ENCODE measurements at regions not wholly inside any gene's neighbourhood (a gene's known extent, or its start where the extent isn't known, plus 50 kb on each side); places are given as distances from the start of the nearest gene placed in this dataset.
"Not testable (repeated sequence)": the region's sequence is repeated elsewhere in the genome, so short reads cannot be mapped to it uniquely, and the experiment has no call there.

DNA sequence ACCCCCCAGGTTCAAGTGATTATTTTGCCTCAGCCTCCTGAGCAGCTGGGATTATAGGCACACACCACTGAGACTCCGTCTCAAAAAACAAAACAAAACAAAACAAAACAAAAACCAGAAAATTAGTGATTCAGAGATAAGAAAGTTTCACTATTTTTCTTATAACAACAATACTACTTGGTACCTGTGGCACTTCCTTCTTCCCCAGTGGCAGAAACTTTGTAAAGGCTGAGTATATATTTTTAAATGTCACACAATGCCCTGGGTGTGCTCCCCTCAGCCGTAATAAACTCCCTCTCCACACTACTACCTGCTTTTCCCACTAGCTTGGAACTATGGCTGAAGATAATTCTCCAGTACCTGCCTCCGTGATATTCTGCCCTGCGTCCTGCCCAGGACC lies 177.7 kb upstream of the TTC14 start:
- DNase-seq = not testable (repeated sequence)

DNA sequence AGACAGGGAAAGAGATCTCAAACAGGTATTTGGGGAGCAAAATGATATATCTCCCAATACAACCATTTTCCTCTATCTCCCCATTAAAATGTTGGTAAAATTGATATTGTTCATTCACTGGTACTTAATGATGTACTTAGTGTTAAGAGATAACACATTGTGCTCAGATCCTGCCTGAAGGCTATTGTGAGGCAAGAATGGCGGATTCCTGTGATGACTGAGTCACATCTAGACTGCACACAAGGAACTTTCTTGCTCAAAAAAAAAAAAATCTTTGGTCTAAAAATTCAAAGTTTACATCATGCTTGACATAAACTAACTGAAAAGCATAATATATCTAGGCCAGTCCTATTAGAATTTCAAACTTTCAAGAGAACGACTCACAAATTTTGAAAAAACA lies 171.1 kb upstream of the TTC14 start:
- no peak for DNase-seq

DNA sequence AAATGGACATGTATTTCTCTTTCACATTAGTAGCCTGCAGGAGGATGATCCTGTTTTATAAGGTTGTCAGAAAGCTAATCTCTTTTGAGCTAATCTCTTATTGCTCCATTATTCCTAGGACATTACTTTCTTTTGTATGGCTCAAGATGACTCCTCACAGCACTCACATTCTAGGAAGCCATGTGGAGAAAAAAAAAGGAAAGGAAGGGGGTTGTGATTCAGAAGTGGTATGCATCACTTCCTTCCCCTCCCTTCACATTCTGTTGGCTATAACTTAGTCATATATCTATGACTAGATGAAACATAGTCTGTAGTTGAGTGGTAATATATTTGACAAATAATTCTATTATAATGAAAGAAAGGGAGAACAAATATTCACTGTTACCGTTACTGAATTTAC lies 168.8 kb upstream of the TTC14 start:
- peak in 1 of 2 experiments; percentile 8 for DNase-seq

DNA sequence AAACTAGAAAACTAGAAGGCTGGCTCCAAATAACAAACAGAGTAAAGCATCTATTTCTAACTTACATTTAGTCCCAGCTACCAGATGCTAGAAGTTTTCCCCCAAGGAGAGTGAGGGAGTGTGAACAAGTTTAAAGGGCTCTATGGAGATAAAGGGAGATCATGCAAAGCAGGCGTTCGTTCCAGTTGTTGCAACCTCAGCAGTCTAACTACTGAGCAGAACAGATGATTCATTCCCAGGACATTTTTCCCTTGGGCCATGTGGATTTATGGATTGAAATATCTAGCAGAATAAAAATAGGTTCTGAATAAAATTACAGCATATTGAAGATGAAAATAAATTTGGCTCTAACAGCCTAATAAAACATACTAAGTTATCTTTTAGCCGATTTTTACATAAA lies 154.8 kb upstream of the TTC14 start:
- no peak for DNase-seq

DNA sequence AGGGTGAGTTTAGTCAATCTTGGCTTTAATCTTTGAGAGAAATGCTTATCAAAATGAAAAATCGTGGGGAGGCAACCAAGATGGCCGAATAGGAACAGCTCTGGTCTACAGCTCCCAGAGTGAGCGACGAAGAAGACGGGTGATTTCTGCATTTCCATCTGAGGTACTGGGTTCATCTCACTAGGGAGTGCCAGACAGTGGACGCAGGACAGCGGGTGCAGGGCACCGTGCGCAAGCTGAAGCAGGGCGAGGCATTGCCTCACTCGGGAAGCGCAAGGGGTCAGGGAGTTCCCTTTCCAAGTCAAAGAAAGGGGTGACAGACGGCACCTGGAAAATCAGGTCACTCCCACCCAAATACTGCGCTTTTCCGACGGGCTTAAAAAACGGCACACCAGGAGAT lies 153.6 kb upstream of the TTC14 start:
- not testable (repeated sequence) for DNase-seq

DNA sequence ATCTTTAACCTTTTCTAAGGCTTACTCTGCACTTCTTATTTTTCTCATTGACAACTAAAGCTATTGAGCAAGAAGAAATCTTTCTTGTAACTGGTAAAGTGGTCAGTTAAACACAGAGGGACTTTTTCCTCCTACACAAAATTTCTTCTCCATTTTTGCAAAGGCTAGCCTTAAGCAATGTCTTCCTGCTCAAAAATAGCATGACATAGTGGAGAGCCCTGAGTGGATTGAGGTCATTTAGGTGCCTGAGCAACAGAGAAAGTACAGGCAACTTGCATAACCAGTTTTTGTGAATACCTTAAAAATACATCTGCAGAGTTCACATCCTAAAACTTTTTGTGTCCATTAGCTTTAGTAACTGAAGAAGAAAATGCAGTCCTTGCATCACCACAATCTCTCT lies 144.7 kb upstream of the TTC14 start:
- no peak for DNase-seq

DNA sequence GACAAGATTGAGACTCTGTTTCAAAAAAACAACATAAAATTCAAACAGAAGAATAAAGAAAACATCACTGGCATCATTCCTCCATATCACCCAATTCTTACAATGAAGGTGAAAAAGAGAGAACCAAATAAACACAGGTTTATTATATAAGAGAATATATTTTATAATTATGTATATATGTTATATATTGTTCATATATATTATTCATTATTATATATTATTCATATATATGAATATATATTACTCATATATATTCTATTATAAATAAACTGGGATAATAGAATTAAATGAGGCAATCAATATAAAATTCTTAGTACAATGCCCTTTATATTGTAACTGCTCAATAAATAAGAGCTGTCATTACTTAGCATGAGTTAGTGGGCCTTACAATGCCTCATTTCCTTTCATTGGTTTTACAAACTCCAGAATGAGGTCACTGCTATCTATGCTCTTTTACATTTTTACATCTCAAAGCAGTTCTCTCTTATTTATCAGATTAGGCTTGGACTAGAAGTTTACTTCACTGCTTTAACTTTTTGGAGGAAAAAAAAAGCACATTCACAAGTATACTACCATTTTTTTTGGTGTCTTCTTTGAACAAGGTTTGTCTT lies 135.5 kb upstream of the TTC14 start:
- DNase-seq = no peak

DNA sequence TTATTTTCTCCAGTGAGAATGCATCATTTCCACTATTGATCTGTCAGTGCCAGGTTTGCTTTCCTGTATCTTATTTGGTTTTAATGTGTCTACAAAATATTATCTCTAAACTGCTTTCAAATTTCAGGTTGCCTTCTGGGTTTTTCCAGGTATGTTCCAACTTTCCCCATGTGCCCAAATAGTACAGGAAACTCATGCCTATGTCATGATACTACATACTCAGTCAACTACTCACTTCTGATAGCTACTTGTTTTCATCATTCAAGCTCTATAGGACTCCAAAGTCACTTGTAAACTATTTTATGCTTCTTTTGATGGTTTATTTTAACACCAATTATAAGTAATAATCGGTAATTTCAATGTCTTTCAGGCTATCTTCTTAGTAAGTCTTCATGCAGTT lies 134.8 kb upstream of the TTC14 start:
- DNase-seq = no peak

DNA sequence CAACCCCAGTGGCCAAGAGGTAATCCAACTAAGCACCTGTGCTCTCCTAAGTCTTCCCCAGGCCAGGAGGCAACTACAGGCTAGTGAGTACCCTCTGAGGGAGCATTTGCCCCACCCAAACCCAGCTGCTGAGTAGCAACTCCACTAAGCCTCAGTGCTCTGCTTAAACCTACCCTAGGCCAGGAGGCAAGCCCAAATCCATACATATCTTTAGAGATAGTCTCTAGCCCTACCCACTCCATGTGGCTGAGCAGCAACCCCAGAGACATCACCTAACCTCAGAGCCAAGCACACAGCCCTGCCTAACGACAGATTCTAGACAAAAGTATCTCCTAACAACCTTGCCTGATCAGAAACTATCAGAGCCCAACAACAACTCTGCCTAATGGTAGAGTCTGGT lies 132.8 kb upstream of the TTC14 start:
- no peak for DNase-seq

DNA sequence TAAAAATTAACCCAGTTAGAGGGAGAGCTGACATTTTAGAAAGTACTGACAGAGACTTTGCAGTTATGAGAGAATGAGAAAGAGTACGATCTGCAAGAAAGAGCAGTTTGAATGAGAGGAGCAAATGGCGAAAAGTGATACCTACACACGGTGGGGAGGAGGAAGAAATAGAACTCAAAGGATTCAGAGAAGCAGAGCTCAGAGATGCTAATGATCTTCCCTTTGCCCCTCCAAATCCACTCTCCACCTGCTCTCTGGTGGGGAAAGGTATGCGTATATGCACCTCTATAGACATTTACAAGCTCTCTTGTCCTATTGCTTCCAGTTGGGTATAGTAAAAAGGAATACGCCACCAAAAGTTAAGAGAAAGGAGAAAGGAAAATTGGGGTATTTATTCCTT lies 123.3 kb upstream of the TTC14 start:
- DNase-seq = peak; percentile 14 to 75

DNA sequence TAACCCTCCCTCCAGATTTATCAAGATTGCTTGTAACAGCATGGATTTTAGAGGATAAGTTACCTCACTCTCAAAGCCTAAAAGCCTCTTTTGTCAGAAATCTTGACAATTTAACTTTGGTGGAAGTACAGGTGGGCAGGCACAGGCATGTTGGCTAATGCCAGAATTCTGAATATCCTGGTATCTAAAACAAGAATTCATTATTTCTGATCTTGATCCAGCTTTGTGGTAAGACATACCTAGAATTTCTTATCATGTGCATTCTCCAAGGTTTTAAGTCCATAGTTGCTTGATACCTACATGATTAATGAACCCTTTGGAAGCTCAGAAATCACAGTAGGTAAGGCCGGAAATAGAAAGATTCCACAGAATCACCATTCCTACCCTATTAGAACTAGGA lies 109.9 kb upstream of the TTC14 start:
- DNase-seq = no peak

DNA sequence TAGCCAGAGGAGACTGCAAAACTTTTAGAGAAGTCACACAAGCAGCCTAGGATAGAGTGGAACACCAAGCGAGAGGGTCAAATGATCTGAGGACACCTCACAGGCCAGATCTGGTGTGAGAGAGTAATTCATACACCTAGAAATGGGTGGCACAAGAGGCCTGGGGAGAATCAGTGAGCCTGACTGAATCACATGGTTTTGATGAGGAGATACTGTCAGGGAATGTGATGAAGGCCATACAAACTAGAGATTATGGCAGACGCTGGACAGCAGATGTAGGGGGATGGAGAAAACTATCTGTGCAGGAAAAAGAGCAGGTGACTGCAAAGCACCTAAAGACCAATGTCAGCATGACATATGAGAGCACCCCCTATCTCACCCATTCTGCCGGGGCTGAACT lies 105.0 kb upstream of the TTC14 start:
- DNase-seq = no peak

DNA sequence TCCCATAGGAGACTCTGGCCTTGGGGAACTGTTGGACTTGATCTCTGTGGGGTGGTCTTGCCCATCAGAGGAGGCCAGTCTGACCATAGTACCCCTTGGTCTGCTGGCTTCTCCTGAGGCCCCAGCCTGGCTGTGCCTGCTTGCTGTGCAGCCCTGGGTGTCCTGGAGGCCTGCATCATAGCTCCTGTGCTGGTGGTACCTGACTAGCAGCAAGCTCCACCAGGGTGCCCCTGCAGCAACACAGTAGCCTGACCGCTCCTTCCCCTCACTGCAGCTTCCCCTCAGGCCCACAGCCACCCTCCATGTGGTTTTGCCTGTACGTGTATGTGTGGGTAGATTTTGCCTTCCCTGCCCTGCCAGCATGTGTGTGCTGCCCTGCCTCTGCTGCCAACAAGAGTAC lies 85.6 kb upstream of the TTC14 start:
- DNase-seq = no peak

DNA sequence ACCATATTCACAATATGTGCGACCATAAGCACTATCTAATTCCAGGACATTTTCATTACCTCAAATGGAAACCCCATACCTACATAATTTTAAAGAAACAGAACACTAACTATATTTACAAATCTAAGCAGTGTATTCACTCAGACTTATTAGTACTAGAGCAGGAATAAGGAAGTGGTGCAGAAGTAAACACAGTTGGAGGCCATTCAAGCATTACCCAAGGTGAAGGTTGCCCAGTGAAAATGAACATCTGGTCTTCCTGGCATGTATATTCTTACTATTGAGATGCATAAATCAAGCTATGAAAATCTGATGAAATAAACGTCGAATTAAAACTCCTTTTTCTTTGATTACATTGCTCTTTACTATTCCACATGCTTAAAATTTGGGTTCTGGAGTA lies 78.9 kb upstream of the TTC14 start:
- DNase-seq = no peak

DNA sequence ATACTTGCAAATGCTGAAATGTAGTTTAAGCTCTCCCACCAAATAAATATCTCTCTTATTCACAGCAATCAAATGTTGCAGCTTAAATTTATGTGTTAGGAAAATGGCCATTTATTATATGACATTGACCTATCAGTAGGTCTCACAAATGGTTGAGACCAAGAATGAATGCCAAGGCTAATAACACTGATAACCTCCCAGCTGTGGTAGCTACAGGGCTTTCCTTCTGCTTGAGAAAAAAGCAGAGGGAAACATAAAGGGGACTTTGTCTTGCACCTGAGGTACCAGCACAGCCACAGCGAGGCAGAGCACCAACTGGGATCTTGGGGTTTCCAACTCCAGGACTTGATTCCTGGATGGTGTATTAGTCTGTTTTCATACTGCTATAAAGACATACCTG lies 73.1 kb upstream of the TTC14 start:
- DNase-seq = no peak

DNA sequence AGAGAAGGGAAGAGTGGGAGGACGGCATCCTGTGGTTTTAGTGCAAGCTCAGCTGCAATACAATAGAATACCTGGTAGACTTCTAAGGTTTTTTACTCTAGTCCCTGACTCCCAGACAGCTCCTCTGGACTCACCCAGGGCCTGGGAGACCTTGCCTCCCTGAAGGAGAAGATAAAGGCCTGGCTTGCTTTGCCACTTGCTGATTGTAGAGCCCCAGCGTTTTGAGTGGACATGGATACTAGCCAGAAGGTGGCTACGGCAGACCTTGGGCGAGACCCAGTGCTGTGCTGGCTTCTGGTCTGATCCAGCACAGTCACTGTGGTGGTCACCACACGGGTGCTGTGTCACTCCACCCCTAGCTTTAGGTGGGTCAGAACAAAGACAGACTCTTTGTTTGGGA lies 72.2 kb upstream of the TTC14 start:
- DNase-seq = no peak

DNA sequence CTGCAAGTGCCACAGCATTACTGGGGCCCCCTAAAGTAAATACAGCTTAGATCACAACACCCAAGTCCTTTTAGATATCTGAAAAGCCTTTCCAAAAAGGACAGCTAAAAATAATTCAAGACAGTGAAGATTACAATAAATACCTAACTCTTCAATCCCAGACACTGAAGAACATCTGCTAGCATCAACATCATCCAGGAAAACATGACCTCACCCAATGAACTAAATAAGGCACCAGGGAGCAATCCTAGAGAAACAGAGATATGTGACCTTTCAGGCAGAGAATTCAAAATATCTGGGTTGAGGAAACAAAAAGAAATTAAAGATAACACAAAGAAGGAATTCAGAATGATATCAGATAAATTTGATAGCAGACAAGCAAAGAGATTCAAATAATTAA lies 71.7 kb upstream of the TTC14 start:
- no peak for DNase-seq

DNA sequence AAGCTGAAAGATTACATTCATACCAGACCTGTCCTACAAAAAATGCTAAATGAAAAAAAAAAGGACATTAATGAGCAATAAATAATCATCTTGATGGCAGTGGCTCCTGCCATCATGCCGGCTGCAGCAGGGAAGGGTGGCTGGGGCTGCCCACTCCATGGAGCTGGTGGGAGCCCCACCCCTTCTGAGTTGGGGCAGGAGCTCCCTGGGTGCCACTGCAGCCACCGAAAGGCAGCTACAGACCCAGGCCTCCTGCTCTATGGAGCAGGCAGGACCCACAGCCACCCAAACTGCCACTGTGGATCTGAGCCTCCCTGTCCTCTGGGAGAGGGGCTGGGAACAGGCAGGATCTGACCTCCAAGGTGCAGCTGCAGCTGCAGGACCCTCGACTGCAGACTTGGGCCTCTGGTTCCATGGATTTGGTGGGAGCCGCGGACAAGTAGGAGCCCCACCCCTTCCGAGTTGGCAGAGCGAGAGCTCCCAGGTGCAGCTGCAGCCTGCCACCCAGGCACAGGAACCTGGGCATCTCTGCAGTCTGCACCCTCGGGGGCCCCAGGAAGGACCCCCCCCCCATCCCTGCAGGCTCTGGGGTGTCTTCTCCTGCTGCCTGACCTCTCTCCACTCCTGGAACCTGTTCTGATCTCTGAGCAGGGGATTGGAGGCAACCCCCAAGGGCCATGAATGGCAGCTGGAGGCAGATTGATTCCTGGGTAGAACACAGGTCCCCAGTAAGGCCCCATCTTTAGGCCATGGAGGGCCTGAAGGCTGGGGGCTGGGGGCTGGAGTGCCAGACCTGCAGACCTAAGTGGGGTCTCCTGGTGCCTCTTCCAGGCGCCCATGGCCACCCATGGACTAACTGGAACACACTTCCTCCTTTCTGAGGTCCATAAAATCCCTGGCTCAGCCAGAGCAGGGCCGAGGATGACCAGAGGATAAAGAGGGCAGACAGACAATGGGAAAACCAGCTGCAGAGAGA lies 70.4 kb upstream of the TTC14 start:
- no peak for DNase-seq

DNA sequence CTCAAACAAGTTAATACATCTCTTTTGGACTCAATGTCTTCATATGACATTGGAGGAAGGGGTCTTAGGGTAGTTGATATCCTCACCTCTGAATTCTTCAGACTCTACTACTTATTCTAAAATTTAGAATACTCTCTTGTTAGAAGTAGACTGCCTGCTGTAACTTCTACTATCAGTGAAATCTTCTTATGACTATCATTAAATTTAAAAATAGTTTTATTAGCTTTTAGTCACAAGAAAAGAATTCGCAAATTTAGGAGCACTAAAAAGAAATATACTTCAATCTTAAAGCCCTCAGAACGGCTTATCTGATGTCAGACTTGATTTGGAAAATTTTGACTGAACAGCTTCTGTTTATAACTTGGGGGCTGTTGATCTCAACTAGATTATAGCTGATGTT lies 67.1 kb upstream of the TTC14 start:
- DNase-seq = no peak

DNA sequence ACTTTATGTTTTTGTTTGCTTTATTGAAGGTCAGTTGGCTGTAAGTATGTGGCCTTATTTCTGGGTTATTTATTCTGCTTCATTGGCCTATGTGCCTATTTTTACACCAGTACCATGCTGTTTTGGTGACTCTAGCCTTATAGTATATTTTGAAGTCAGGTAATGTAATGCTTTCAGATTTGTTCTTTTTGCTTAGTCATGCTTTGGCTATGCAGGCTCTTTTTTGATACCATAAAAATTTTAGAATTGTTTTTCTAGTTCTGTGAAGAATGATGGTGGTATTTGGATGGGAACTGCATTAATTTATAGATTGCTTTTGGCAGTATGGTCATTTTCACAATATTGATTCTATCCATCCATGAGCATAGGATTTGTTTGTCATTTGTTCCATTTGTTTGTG lies 63.5 kb upstream of the TTC14 start:
- DNase-seq = no peak

DNA sequence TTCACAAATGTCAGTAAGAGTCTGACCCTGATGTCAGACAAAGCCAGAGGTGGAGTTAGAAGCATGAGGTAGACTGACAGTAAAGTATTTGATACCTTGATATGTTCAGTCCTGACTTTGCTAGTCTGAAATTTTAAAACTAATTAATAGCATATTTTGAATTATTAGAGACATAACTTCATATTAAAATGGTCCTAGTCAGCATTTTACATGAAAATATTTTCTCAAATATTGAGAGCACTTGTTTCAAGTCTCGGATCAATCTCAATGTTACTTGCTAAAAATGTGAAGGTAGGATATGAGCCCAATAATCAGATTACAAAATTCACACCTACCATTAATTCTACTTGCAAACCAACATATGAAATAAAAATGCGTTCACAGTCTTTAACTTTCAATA lies 58.1 kb upstream of the TTC14 start:
- DNase-seq = no peak

DNA sequence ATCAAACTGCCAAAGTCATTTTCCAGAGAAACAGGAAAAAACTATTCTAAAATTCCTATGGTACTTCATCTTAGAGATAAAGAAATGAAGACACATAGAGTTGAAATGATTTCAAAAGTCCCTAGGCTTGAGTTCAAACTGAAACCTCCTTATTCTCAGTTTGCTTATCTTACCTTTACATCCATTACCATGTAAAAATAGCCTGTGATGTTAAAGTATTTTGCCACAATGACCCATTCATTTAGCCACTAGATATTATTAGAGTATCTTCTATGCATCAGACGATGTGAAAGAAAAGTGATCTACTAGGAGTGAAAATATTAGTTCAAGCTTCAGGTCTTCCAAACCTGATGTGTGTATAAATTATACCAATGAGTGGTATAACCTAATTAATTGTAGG lies 55.1 kb upstream of the TTC14 start:
- DNase-seq = no peak

DNA sequence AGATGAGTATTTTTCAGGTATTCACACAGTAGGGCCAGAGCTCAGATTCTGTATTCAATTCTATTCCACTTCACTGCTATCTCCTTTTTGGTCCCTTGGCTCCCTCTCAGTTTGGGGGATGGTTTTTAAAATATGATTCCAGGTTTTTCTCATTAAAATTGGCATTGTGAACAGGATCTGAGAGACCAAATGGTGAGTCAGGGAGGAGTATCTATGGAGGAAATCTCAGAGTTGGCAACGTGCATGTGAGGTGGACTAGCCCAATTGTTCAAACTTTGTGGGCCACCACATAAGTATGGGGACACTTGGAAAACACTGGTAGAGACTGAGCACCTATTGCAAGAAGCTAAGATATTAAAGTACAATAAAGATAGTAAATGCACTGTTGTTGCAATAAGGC lies 53.9 kb upstream of the TTC14 start:
- no peak for DNase-seq
